Osteocyte (in vitro differentiated cells): ENCODE measurements at regions not wholly inside any gene's neighbourhood (a gene's known extent, or its start where the extent isn't known, plus 50 kb on each side); places are given as distances from the start of the nearest gene placed in this dataset.

Experiments used
- DNase-seq: peaks from one replicate; pipeline ENCODE4 v3.0.0; 2021; ENCODE audit warnings: mixed read lengths; ENCODE audit not compliant: unreplicated experiment; ENCODE audit errors: extremely low spot score
- H3K27ac Mint-ChIP-seq: one replicate; pipeline ENCODE4 v1.8.0; 2021; ENCODE audit warnings: mild to moderate bottlenecking, mixed read lengths; ENCODE audit not compliant: unreplicated experiment
- H3K27me3 Mint-ChIP-seq: one replicate; pipeline ENCODE4 v1.8.0; 2021; ENCODE audit warnings: mixed read lengths; ENCODE audit not compliant: unreplicated experiment
- H3K36me3 Mint-ChIP-seq: one replicate; pipeline ENCODE4 v1.8.0; 2021; ENCODE audit warnings: mixed read lengths; ENCODE audit not compliant: unreplicated experiment
- H3K4me1 Mint-ChIP-seq: one replicate; pipeline ENCODE4 v1.8.0; 2021; ENCODE audit warnings: mixed read lengths; ENCODE audit not compliant: unreplicated experiment
- H3K4me3 Mint-ChIP-seq: one replicate; pipeline ENCODE4 v1.8.0; 2021; ENCODE audit warnings: mild to moderate bottlenecking, moderate library complexity, mixed read lengths; ENCODE audit not compliant: unreplicated experiment
- H3K9me3 Mint-ChIP-seq: one replicate; pipeline ENCODE4 v1.8.0; 2021; ENCODE audit warnings: mixed read lengths; ENCODE audit not compliant: unreplicated experiment
- CTCF ChIP-seq: fragments of 200-600 bp; sonication (generic); IDR thresholded peaks from 2 replicates; pipeline ENCODE4 v1.5.0; 2021; ENCODE audit warnings: antibody characterized with exemption, mild to moderate bottlenecking, moderate library complexity

GRCh38 chr9:135328485-135329417, 150.8 kb upstream of the PPP1R26 start:
- Mint-ChIP-seq H3K4me1 (no peaks in the 10 kb centered on the region), H3K9me3 (peaks cover 4% of the 10 kb centered on the region), H3K36me3 (no peaks in the 10 kb centered on the region), H3K27me3 (no peaks in the 10 kb centered on the region), H3K4me3 (no peak overlapping the region), H3K27ac (no peak overlapping the region)
- no peak for TF ChIP-seq CTCF
- DNase-seq = peak; percentile 81

GRCh38 chr9:135329571-135330306, 149.8 kb upstream of the PPP1R26 start:
- H3K27ac Mint-ChIP-seq = no peak overlapping the region
- H3K36me3 Mint-ChIP-seq = no peaks in the 10 kb centered on the region
- no peak for TF ChIP-seq CTCF
- H3K9me3 Mint-ChIP-seq = peaks cover 4% of the 10 kb centered on the region
- peak; percentile 62 for DNase-seq
- no peak overlapping the region for H3K4me3 Mint-ChIP-seq
- no peaks in the 10 kb centered on the region for H3K27me3 Mint-ChIP-seq
- no peaks in the 10 kb centered on the region for H3K4me1 Mint-ChIP-seq

- Mint-ChIP-seq H3K27ac (no peak overlapping the region), H3K4me3 (no peak overlapping the region), H3K36me3 (no peaks in the 10 kb centered on the region), H3K4me1 (no peaks in the 10 kb centered on the region), H3K27me3 (no peaks in the 10 kb centered on the region), H3K9me3 (peaks cover 4% of the 10 kb centered on the region)
- TF ChIP-seq CTCF = no peak
- peak; percentile 48 for DNase-seq
Observed at GRCh38 chr9:135330307-135330631, 149.3 kb upstream of the PPP1R26 start.

GRCh38 chr9:135330685-135331590, 148.6 kb upstream of the PPP1R26 start:
- DNase-seq = peak; percentile 66
- no peak for TF ChIP-seq CTCF
- Mint-ChIP-seq H3K4me1 (no peaks in the 10 kb centered on the region), H3K27me3 (no peaks in the 10 kb centered on the region), H3K36me3 (no peaks in the 10 kb centered on the region), H3K9me3 (peaks cover 7% of the 10 kb centered on the region), H3K4me3 (no peak overlapping the region), H3K27ac (no peak overlapping the region)
